ENCODE measurements at regions not wholly inside any gene's neighbourhood (a gene's known extent, or its start where the extent isn't known, plus 50 kb on each side); places are given as distances from the start of the nearest gene placed in this dataset.

DNA sequence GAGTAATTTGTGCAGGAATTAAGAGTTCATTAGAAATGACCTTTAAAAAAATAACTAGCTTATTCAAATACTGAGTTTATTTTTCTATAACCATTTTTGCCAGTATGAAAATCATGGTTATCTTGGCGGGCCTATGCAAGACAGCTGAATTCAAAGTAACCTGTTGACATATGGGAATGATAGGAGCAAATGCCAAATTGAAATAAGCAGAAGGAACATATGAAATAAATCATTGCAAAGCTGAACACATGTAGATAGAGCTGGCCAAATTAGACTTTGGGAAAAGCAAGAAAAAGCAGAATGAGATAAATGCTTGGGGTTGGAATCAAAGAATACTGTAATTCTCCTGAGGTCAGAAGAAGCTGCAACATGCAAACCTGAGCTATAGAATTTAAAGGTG lies 372.5 kb downstream of the ADAMTS20 start:
- no peak for DNase-seq (ENCODE audit: low spot score)

DNA sequence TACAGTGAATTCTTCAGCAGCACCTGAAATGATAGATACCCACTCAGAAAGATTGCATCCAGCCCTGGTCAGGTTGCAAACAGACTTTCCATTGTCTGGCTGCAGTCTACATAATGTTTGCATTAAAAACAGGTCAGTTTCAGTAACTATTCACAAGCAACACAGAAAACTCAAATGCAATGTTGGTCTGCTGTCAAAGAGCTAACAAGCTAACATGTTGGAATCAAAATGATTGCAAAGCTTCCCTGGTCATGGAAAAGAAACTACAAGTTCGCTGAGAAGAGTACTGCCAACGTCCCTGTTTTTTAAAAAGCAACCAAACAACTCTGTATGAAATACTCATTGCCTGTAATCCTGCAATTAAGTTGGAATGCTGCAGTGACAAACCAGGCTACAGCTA lies 374.7 kb downstream of the ADAMTS20 start:
- DNase-seq (ENCODE audit: low spot score), result no peak

DNA sequence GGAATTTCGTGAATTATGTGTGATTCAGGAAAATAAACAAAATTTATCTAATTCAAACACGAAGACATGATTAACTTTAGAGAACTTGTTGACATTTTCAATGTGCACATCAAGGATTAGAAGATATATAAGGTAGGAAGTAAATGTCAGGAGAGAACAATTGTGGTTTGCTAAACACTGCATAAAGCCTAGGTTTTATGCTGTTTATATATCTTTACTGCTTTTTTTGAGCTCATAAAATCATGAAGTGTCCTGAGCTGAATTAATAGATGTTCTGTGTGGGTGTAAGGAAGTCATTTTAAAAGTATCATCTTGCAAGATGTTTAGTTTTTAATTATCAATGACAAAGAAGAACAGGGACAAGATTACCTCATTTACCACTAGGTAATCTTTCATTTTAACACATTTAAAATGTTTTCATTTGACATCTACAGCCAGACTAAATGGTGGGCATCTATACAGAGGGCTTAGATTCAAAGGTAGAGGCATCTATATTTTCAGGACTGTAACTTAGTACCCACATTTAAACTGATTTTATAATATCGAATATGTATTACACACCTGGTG lies 382.8 kb downstream of the ADAMTS20 start:
- no peak for DNase-seq (ENCODE audit: low spot score)

DNA sequence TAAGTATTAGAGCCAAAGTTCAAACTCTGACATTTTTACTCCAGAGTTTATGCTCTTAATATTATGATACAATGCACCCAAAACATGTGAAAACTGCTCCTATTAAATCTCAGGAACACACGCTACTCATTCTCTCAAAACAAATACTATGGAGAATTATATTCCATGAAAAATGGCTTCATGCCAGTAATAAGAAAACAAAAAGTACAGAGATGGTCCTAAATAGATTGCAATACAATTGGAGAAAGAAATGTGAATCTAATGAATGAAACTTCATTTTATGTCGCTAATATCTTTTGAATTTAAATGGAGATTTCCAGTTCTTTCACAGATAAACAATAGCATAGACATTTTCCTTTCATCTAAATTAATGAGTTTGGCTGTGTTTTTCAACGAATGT lies 384.3 kb downstream of the ADAMTS20 start:
- DNase-seq (ENCODE audit: low spot score), result no peak

DNA sequence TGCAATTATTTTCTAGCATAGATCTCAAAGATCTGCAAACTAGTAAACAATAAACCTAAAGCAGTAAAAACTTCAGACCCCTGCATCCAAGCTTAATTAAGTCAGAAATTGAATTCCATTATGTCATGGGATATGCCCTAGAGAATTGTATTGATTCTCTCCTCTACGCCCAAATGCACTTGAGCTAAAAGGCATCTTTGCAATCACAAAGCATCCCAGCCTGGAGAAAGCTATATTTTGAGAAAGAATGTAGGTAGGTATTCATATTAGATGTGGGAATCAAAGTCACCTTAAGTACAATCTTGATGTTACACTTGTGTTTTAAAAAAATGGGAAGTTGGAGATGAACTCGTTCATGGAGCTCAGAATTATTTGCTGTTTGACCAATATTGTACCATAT lies 386.7 kb downstream of the ADAMTS20 start:
- no peak for DNase-seq (ENCODE audit: low spot score)

DNA sequence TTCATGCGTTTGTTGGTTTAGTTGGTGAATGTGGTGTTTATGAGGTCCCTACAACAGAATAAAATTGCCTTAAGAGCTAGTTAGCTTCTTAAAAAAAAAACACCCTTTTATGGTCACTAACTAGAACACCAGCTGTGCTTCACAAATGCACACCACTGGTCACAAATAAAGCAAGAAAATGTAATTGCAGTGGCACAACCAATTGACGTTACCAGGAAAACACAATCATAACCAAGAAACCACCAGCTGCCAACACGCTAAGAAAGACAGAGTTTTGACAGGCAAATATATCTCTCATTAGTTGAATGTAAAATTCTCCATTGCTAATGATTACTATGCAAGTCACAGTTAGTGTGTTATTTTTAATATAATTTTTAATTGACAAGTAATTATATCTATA lies 389.9 kb downstream of the ADAMTS20 start:
- no peak for DNase-seq (ENCODE audit: low spot score)

DNA sequence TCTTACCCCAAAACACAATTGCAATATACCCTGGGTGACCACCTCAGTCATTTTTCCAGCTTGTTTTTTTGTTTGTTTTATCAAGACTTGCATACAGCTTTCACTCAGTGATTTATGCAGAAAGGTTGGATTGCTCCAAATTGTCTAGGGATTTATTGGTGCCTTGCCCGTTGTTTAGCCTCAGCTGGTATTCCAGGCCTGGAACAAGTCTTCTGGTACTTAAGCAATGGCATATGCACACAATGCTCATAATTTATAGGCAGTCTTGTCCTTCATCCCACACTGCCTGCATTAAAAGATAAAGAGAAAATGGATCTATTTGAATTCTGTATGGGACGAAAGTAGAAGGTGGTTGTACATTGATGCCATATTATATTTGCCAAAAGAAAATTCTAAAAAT lies 392.5 kb downstream of the ADAMTS20 start:
- DNase-seq (ENCODE audit: low spot score), result no peak

DNA sequence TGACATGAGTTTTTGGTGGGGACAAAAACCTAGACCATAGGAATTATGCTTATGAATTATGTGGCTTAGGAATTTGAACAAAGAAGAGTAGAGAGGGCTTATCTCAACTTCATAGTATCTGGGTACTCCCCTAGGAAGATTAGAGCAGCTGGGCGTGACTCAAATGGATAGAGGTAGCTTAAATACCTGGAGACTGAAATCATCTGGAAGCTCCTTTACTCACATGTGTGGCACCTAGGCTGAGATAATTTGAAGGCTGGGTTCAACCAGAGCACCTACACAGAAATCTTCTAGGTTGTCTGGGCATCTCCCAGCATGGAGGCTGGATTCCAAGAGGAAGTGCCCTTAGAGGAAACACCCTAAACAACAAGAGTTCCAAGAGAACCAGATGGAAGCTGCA lies 393.9 kb downstream of the ADAMTS20 start:
- DNase-seq (ENCODE audit: low spot score), result no peak

DNA sequence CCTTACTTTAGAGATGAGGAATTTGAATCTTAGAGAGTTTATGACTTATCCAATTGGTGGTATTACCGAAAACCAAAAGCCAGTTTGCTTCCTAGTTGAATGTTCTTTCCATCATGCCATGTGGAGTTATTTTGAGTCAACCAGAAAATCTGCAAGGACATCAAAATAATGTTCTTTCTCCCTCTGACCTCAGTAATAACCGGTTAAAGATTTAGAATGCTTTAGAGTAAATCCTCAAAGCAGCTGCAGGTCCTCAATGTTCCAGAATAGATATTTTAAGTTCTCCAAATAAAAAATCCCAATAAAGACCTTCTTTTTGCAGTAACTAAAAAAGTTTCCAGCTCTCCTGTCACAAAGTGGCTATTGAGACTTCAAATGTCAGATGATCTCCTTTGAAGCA lies 396.6 kb downstream of the ADAMTS20 start:
- no peak for DNase-seq (ENCODE audit: low spot score)

DNA sequence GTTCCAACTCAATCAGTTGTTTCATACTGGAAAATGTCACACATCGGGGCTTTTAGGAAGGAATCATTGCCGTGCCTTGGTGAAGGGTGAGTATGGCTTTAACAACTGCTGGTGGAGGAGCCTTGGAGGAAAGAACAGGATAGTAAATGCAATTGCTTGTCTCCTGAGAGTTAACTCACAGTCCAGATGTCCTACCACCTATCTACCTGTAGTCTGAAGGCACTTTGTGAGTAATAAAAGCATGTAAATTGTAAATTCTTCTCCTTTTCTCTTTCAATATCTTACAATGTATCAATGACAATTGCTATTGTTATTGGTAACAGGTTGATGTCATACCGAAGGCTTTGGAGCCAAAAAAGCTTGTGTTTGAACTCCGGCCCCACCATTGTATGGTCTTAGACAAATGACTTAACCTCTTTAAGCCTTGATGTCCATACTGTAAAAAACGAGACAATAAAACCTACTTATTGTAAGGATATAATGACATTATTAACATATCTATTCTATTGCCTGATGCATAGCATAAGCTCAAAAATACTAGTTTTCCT lies 397.4 kb downstream of the ADAMTS20 start:
- DNase-seq (ENCODE audit: low spot score), result no peak

DNA sequence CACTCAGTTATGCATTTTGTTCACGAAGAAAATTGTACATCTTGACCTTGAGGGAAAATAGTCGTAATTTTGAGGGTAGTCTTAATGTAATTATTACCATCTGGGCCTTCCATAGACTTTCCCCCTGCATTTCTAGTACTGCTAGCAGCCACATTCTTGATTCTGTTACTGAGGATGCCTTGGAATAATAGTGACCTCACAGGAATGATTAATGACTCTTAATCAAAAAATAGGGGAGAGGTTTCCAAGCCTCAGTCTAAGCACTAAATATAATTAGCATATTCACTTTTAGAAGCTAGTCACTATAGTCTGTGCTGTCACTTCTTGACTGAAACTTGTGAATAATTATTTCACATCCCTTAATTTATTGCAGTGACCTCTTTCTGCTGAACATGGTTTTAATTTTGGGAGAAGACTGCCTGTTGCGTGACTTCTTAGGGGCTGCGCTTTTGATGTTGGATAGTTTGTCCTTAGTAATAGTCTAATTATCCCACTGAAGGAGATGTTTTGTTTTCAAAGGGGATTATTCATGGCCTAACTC lies 400.5 kb downstream of the ADAMTS20 start:
- no peak for DNase-seq (ENCODE audit: low spot score)

DNA sequence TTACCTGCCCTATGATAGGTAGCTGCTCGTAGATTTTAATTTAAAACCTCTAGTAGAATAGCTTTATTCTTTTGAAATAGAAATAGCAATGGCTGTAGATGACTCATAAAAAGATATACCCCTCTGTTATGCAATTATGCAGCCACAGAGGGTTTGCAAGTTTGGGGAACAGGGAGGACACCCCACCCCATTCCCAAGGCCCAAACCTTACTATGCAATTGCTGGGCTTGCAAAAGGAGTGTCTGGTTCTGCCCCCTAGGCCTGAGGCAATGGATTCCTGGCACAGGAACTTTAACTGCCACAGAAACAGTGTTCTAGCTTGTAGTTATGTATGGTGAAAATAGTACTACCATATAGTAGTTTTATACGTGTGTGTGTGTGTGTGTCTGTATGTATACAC lies 403.3 kb downstream of the ADAMTS20 start:
- DNase-seq (ENCODE audit: low spot score), result no peak

DNA sequence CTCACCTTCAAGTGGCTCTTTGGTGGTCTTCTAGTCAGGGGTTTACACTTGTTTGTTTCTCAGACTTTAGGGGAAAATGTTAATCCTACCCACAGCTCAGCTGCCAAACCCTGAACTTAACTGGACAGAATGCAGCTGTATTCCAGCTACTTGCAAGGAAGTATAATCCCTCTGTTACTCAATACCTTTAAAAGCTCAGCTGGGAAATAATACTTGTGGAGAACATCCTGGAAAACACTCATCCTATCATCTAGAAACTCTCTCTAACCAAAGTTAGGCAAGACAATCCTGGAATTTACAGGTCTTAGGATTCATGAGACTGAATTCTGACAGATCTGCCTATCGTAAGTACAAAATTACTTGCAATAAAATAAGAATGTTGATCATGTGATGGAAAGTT lies 404.1 kb downstream of the ADAMTS20 start:
- no peak for DNase-seq (ENCODE audit: low spot score)

DNA sequence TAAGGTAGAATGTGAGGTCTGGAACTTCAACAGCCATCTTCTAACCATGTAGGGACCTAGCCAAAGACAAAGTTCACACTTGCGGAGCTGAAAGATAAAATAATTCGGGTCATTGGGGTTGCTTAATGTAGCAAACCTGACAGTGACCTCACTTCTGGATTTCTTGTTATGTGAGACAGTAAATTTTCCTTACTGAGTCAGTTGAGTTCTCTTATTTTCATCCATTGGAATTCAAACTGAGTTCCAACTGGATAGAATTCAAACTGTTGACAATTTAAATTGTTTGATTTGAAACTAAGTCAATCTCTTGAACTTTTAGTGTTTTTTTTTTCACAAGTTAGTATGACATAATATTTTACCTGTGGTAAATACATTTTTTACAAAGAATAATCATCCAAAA lies 406.5 kb downstream of the ADAMTS20 start:
- DNase-seq (ENCODE audit: low spot score), result no peak

DNA sequence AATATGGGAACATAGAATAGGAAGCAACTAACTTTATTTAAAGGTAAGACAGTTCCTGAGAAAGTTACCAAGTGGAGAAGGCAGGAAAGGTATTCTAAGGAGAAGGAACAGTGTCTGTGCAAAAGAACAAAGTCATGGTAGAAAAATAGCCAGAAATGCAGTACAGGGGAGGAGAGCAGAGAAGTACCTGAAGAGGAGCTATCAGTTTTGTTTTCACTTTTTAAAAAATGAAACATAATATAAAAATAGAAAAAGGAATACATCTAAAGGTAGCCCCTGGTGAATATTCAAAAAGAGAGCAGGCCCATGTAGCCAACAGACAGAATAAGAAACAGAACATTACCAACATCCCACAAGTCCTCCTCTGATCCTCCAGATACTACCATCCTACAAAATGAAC lies 408.7 kb downstream of the ADAMTS20 start:
- DNase-seq (ENCODE audit: low spot score), result no peak

DNA sequence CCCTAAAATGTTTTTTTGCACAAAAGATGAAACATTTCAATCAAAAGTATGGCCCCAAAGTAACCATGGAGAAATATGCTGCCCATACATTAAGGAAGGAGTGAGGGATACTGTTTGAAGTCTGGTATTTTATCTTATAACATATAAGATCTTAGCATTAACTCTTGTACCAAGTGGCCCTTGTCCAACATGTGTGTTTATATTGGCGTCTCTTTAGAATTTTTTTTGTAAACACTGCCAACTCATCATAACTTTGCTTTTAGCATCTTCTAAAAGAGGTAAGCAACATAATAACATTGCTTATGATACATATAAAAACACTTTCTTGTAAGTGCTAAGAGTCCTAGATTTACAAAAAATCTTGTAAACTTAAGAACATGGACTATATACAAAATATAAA lies 419.7 kb downstream of the ADAMTS20 start:
- DNase-seq (ENCODE audit: low spot score), result no peak

DNA sequence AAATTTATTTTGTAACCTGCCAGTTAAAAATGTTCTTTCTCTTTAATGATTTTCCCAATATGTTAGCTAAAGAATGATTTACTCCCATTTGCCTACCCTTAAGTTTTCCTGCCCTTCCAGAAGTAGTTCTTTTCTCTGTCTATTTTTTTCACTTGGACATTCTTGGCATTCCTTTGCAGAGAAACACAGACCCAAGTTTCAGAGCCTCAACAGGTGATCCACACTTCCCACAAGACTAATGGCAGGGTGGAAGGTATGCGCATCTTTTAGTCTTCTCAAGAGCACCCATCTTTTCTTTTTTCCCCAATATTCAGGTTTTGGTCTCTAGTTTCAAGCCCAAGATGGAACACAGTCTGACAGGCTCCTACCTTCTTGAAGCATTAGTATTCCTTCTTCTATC lies 420.7 kb downstream of the ADAMTS20 start:
- DNase-seq (ENCODE audit: low spot score), result no peak

DNA sequence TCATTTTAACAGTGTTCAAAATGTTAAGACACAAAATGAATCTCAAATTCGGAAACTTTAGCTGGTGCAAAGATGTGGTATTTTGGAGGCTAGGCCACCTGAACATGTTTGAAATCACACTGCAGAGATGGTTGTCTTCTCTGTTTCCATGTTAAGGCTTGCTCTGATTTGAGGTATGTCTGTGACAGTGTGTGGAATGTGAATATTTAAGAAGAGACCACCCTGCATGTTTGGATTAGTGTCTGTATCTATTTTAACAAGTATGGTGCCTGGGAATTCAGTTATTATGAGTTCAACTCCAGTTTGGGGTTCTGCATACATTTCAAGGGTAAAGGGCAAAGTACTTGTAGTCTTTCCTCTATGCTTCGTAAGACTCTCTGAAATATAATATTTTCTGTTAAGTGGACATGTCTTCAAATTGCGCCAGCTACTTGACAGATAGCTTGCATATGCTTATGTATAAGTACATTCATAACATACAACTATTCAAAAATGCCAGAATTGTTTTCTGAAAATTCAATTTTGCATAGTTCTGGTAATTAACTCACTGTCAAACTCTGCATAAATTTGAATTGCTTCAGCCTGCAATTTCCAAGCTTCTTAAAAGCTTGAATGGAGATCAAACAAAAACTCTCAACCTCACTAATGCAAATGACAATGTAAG lies 424.0 kb downstream of the ADAMTS20 start:
- DNase-seq (ENCODE audit: low spot score), result no peak

DNA sequence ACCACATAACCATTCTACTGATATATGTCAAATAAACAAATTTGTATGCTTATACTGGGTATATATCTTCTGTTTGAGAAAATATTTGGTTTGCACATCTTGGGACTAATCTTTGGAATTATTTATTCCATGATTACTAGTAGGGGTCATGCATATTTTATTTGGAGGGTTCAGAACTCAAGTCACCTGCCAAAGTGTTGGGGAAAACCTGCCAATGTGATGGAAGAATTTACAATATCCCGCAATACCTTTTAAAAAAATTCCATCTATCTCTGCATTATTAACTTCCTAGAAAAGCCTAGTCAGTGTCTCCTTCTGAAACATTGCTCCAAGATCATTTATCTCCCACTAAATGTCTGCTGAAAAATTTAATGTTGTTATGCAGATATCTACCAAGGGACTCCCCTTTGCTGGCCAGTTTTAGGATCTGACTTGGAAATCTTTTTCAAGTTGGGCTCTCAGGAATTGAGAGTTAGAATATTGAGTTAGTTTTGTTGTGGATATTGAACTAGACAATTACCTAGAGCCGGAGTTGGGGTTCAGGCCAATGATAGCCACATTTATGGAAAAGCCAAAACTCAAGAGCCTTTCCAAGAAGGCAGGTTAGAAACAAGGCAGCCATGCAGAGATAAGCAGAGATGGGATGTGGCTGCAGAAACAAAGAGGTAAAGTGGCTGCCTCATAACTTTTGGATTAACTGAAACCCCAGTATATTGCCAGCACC lies 425.2 kb downstream of the ADAMTS20 start:
- no peak for DNase-seq (ENCODE audit: low spot score)

DNA sequence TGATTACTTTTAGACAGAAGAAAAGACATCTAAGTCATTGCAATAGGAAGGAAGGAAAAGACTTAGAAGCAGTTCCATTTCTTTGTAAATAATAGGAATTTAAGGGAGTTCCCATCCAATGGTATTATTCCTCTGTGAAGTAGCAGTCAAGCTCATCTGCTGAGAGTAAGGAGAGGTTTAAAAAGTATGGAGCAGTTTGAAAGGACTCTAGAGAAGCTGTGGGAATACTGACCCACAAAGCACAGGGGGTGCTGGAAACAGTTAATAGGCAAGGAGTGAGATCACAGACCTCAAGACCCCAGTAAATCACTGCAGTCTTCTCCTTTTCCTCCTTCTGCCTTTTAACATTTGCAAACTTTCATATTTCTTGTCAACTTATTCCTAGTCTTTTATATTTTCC lies 428.5 kb downstream of the ADAMTS20 start:
- no peak for DNase-seq (ENCODE audit: low spot score)

DNA sequence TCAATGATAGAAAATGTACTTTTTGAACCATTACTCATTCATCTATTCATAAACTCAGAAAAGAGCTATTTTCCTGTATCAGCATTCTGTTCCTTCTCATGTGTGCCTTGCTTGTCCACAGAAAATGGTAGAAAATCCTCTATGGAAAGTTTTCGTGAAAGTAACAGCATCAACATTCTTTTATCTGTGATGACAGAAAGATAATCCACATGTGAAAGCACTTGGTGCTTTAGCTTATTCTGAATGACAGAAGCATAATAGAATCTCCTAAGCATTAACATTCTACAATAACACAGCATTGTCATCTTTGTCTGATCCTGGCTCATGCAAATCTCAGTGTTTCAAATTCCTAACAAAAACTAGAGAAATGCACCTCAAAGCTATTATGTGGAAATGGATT lies 431.9 kb downstream of the ADAMTS20 start:
- no peak for DNase-seq (ENCODE audit: low spot score)

DNA sequence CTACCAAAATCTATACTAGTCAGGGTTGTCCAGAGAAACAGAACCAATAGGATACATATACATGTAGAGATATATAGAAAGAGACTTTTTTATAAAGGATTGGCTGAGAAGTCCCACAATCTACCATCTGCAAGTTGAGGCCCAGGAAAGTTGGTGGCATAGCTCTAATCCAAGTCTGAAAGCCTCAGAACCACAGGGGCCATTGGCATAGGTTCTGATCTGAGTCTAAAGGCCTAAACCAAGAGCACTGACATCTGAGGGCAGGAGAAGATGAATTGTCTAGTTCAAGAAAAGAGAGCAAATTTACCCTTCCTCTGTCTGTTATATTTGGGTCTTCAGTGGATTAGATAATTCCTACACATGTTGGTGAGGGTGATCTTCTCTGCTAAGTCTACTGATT lies 433.1 kb downstream of the ADAMTS20 start:
- DNase-seq (ENCODE audit: low spot score), result no peak

DNA sequence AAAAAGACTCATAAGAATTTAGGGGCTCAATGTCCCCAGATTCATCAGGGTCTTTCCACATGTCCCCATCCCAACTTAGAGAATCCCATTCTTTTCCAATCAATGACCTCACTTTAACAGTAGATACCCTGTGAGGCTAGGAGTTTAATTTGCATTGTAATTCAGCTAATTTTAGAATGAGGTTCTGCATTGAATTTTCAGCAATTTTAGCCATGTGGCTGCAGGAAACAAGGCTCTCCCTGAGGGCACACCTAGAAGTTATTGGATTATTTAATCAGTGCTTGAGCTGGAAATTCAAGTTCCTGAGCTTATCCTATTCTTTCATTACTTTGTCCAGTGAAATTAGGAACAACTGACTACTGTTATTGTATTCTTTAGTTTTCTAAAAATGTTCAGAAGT lies 433.8 kb downstream of the ADAMTS20 start:
- no peak for DNase-seq (ENCODE audit: low spot score)
